ENCODE measurements at regions not wholly inside any gene's neighbourhood (a gene's known extent, or its start where the extent isn't known, plus 50 kb on each side); places are given as distances from the start of the nearest gene placed in this dataset.

GRCh38 chr13:90995001-90995400 lies 352.5 kb upstream of the MIR17HG start:
- 80% methylated on average over 3 of the region's 3 CpGs for WGBS (ENCODE audit: missing lambda C conversion rate)
- Histone ChIP-seq H3K4me1 (no peaks in the 10 kb centered on the region), H3K9me3 (no peaks in the 10 kb centered on the region), H3K4me2 (no peak overlapping the region), H3K27ac (no peak overlapping the region), H3K4me3 (no peak overlapping the region)
- ATAC-seq (no peak), FAIRE-seq (no peak), DNase-seq (ENCODE audit: low read depth in 1 of 2, low spot score in 1 of 2) (no peak)
- no peak for TF ChIP-seq ZC3H11A (IDR thresholded peaks at IDR 0.05)
- no peak for TF ChIP-seq PHF8 (IDR thresholded peaks at IDR 0.05; ENCODE audit: borderline replicate concordance, low read depth)
- TF ChIP-seq RNF2 (IDR thresholded peaks at IDR 0.05; ENCODE audit: borderline replicate concordance, low read depth): no peak
- TF ChIP-seq MAFK (IDR thresholded peaks at IDR 0.05; ENCODE audit: partially characterized antibody): no peak
- TF ChIP-seq ATOH8 (CRISPR knock-in tag; IDR thresholded peaks at IDR 0.05; ENCODE audit: low read depth): no peak
- TF ChIP-seq RCOR1 (IDR thresholded peaks at IDR 0.05; ENCODE audit: low read depth, low read length): no peak
- no peak for TF ChIP-seq CEBPB (IDR thresholded peaks at IDR 0.05)
- no peak for TF ChIP-seq CTCF (IDR thresholded peaks at IDR 0.05)
- no peak for TF ChIP-seq ZFP36 (IDR thresholded peaks at IDR 0.05; ENCODE audit: borderline replicate concordance, partially characterized antibody)
- TF ChIP-seq EHF (CRISPR knock-in tag; IDR thresholded peaks at IDR 0.05): no peak
- no peak for TF ChIP-seq ELK1 (IDR thresholded peaks at IDR 0.05; ENCODE audit: low read depth, low read length)
- TF ChIP-seq NFE2L2 (conservative IDR thresholded peaks at IDR 0.05; ENCODE audit: low read length): no peak
- TF ChIP-seq E2F6 (IDR thresholded peaks at IDR 0.05; ENCODE audit: borderline replicate concordance, low read depth): no peak
- ChIA-PET CTCF (no interaction called here), POLR2A (no interaction called here)

- no peak overlapping the region for H3K27ac ChIP-seq
- POLR2A ChIA-PET: no interaction called here
- no peak overlapping the region for H3K4me3 ChIP-seq
- CTCF ChIA-PET: interaction anchor here (1.7 kb wide), 1 partner anchor 21 kb away, joined by 7 read pairs; no protein-coding TSS in a partner anchor
- TF ChIP-seq MYC (IDR thresholded peaks at IDR 0.05; ENCODE audit: borderline replicate concordance, low read length) (no peak), FOSB (CRISPR knock-in tag; IDR thresholded peaks at IDR 0.05) (no peak), HEYL (CRISPR knock-in tag; IDR thresholded peaks at IDR 0.05) (no peak), CBX8 (IDR thresholded peaks at IDR 0.05) (no peak), HOXB5 (CRISPR knock-in tag; IDR thresholded peaks at IDR 0.05) (no peak), MAX (IDR thresholded peaks at IDR 0.05) (no peak), USF2 (IDR thresholded peaks at IDR 0.05) (no peak), E2F6 (IDR thresholded peaks at IDR 0.05; ENCODE audit: borderline replicate concordance, low read depth) (no peak), EHMT2 (IDR thresholded peaks at IDR 0.05; ENCODE audit: low read depth) (no peak)
- no peak for ATAC-seq
- no peak overlapping the region for H3K4me2 ChIP-seq
- H3K4me1 ChIP-seq: no peaks in the 10 kb centered on the region
- no peaks in the 10 kb centered on the region for H3K9me3 ChIP-seq
- FAIRE-seq: no peak
- no peak for DNase-seq (ENCODE audit: low read depth in 1 of 2, low spot score in 1 of 2)
- WGBS (ENCODE audit: missing lambda C conversion rate): 77% methylated on average over 4 of the region's 4 CpGs
Observed at GRCh38 chr13:90995614-90996013, 351.9 kb upstream of the MIR17HG start.
